ENCODE measurements at regions not wholly inside any gene's neighbourhood (a gene's known extent, or its start where the extent isn't known, plus 50 kb on each side); places are given as distances from the start of the nearest gene placed in this dataset.
"Not testable (repeated sequence)": the region's sequence is repeated elsewhere in the genome, so short reads cannot be mapped to it uniquely, and the experiment has no call there.

GRCh38 chr16:13634253-13634652, 285.7 kb upstream of the ERCC4 start:
- DNase-seq = no peak

- no peak for DNase-seq
Measured at GRCh38 chr16:13634959-13635358, 285.0 kb upstream of the ERCC4 start.

GRCh38 chr16:13638218-13638617, 281.7 kb upstream of the ERCC4 start:
- no peak for DNase-seq

DNA sequence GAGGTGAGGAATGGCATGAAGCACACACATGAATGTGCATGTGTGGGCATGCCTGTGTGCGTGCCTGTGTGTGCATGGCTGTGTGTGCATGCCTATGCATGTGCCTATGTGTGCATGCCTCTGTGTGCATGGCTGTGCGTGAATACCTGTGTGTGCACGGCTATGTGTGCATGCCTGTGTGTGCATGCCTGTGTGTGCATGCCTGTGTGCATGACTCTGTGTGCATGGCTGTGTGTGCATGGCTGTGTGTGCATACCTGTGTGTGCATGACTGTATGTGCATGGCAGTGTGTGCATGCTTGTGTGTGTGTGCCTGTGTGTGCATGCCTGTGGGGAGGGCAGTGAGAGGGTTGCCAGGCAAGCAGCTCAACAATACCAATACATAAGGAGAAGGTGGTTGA, 276.5 kb upstream of the ERCC4 start:
- no peak for DNase-seq

- DNase-seq = no peak
Measured at GRCh38 chr16:13645601-13646245, 274.2 kb upstream of the ERCC4 start.

DNA sequence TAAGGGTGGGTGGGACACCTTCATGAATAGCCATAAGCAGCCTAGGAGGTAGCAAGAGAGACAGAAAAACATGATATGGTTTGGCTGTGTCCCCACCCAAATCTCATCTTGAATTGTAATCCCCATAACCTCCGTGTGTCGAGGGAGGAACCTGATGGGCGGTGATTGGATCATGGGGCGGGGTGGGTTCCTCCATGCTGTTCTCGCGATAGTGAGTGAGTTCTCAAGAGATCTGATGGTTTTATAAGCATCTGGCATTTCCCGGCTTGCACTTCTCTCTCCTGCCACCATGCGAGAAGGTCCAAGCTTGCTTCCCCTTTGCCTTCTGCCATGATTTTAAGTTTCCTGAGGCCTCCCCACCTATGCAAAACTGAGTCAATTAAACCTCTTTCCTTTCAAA, 259.1 kb upstream of the ERCC4 start:
- DNase-seq = no peak

DNA sequence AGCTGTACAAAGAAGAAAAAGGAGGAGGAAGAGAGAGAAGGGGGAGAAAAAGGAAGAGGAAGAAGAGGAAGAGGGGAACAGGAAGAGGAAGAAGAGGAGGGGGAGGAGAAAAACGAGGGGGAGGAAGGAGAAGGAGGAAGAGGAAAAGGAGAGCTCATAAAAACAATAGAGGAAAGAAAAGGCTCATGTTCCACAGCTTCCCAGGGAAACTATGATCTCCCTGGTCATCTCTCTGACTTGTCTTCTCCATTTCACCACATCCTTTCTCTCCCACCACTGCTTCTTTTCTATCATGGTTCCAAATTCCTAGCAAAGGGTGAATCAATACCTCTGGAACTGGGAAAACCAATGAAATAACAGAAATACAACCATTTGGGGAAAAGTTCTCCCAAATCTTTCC, 254.1 kb upstream of the ERCC4 start:
- DNase-seq = no peak

DNA sequence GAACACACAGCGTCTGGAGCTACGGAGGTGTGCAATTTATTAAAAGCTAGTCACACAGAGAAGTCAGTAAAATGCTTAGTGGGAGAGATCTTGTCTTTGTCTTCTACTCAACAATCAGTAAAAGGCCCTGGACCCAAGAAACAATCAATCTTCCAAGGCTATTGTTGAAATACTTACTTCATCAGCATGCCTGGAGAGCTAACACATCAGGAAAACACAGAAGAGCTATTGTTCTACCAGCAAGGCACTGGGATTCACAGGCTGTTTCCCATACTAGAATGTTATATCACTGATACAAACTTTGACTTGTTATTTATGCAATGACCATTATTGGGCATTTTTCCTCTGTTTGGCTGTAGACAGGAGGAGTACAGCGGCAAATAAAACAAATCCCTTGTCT, 247.8 kb upstream of the ERCC4 start:
- no peak for DNase-seq

DNA sequence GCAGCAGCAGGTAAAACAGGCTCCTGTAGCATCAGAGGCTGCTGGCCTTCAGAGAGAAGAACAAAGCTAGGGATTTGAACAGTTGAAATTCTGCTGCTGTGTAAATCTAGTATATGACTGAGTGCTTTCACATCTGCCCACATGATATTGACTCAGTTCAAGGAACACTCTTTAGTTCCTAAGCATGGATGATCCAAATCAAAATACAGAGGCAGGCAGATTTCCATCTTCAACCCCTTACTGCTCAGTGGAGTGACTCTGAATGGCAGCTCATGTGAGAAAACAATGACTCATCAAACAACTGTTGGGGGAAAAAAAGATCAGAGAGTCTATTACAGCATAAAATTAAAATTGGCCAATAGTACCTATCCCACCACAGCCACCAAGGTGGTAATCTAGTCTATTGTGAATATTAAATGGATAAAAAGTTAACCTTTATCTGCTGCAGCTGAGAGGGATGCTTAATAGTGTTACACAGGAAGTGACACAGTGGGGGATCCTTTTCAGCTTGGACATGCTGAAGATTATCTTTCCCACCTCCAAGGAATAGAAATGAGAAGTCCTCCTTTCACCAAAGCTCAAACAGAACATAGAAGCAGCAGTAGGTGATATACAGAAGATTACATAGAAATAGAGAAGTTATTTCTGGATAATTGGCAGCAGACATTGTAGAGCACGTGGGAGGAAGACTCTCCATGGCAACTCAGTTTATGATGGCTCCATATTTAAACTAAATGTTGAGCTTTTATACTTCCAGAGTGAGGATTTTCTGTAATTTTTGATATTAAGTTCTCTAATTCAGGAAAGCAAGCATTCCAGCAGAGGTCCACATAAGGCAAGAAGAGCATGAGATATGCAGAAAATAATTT, 239.7 kb upstream of the ERCC4 start:
- DNase-seq = peak in 1 of 2 experiments; percentile 3

- DNase-seq = no peak
Measured at GRCh38 chr16:13684819-13685563, 235.0 kb upstream of the ERCC4 start.

- DNase-seq = no peak
Measured at GRCh38 chr16:13696017-13696416, 223.9 kb upstream of the ERCC4 start.

DNA sequence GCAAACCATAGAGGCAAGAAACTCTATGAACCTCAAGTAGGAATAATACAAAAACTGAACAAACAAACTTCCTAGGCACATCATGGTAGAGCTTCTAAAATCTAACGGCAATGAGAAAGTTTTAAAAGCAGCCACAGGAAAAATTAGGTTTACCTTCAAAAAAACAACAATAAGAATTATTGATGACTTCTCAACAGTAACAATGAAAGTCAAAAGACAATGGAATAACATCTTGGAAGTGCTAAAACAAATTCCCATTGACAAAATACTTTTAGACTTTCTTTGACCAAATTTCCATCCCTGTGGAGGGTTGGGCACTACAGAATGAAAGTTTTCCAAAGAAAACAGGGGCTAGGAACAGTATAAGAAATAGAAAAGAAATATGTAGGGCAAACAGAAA, 222.9 kb upstream of the ERCC4 start:
- no peak for DNase-seq

GRCh38 chr16:13697568-13697967, 222.4 kb upstream of the ERCC4 start:
- DNase-seq = no peak

- no peak for DNase-seq
Measured at GRCh38 chr16:13702614-13703013, 217.3 kb upstream of the ERCC4 start.

DNA sequence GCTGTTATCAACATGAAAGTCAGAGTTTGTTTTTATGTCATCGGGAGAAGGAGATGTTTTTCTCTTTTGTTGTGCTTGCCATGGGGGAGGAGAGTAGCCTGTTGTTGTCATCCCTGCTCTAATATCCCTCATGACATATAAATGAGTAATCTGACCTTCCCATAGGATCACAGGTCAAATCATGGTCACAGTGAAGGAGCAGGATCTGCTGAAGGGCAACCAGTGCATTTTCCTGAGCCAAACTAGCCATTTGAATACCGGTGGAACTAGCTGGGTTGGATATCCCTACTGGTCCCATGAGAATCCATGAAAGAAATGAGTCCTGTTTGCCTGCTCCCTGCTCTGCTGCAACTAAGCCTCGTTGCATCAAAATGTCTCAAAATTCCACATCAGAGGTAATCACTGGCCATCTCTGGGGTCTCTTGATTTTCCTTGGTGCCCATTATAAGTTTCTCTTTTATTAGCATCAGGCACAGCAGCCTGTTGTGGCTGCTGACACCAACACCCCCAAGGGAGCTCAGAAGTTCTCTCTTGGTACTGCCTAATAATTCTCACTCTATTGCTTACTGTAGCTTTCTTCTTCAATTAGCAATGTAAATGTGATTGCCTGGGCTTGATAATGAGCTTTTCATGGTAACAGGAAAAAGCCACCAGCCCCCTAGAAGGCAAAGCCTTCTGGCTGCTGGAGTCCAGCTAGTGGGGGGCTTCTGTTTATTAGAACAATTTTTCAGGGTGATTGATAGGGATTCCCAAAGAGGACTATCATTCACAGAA, 211.4 kb upstream of the ERCC4 start:
- no peak for DNase-seq

DNA sequence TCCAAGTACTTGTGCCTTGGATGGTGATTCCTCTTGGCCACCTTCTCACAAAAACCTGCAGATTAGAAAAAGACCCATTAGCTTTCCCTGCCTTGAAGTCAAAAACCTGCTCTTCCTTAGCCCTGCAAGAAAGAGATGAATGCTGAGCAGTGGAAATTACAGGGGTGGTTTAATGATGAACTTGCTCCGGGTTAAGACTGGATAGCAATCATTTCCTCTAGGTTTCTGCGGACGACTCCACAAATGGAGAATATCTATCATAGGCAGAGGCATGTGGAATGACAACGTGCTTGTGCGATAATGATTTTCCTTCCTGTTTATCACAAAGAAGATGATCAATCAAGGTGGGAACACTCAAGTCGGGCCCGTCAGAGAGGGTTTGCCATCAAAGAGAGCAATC, 201.2 kb upstream of the ERCC4 start:
- DNase-seq = no peak

- DNase-seq = no peak
Measured at GRCh38 chr16:13727943-13728342, 192.0 kb upstream of the ERCC4 start.

DNA sequence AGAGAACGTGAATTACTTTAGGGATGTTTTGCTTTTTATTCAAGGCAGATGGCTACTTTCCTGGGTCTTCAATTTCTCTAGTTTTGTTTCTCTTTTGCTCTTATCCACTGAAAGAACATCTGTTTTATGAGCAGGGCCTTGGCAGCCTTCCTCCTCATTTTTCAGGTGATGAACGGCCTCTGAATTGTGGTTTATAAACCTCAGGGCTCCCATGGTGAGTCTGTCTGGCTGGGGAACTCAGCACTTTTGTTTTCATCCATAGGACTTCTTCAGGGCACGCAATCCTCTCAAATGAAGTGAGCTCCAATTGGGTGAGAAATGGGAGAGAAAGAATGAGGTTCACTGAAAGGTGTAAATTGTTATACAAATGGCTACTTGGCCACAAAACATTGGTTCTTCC, 186.4 kb upstream of the ERCC4 start:
- no peak for DNase-seq

DNA sequence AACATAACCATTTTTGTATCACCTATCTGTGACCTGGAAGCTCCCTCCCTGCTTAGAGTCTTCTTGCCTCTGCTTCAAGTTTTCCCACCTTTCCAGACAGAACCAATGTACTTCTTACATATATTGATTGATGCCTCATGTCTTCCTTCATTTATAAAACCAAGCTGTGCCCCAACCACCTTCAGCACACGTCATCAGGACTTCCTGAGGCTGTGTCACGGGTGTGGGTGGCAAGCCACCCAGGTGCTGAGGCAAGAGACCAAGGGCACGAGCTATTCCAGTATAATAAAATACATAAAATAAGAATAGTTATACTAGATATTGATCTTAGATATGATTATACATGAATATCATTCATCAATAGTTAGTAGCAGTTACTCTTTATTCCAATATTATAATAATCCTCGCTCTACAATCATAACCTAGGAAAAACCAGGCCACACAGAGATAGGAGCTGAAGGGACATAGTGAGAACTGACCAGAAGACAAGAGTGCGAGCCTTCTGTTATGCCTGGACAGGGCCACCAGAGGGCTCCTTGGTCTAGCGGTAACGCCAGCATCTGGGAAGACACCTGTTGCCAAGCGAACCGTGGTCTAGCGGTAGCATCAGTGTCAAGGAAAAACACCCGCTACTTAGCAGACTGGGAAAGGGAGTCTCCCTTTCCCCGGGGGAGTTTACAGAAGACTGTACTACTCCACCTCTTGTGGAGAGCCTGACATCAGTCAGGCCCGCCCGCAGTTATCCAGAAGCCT, 180.2 kb upstream of the ERCC4 start:
- DNase-seq = not testable (repeated sequence)

- DNase-seq = no peak
Measured at GRCh38 chr16:13742928-13743327, 177.0 kb upstream of the ERCC4 start.

- no peak for DNase-seq
Measured at GRCh38 chr16:13743571-13743970, 176.4 kb upstream of the ERCC4 start.

DNA sequence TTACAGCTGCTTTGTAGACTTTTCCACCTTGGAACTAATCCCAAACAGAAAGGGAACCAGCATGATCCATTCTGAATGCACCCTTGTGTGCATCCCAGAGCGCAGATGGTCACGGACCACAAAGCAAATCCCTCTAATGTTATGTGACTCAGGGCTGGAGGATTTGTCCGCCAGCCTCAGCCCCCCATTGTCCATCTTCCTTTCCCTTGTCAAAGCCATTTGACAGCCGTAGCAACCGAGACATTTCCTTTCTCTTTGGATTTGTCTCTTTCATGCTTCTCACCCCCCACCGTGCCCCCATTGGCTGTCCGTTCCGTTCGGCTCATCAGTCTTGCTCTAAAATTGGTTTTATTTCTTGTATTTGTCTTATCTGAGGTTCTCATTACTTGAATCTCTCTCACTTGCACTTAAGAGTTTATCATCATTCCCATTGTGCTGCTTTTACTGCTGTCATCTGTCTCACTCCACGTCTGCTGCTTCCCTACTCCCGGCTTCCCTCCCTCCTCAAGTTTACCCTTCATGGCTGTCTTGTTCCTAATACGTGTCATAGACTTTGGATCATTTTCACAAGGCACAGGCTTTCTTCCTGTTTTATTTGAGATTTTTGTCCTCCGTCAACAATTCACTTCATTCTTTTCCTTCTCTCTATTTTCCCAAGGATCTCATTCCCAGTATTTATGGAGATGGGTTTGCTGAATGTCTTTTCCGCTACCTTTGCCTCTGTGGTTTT, 163.4 kb upstream of the ERCC4 start:
- DNase-seq = no peak
